Adrenal gland (tissue), 5 donors: ENCODE measurements at regions not wholly inside any gene's neighbourhood (a gene's known extent, or its start where the extent isn't known, plus 50 kb on each side); places are given as distances from the start of the nearest gene placed in this dataset.

ENCODE experiments used
- CTCF ChIP-seq, 6 experiments: fragments of 450-650 bp in 4 of 6; fragments of 200-600 bp in 2 of 6; sonication (generic) in 1 of 6; IDR thresholded peaks; 1 replicate in 5 of 6; 2 replicates in 1 of 6; pipeline versions ENCODE4 v1.5.1 to v1.8.0; 2016 to 2021; ENCODE audit warnings: antibody characterized with exemption in 6 of 6, mild to moderate bottlenecking in 2 of 6, moderate library complexity in 1 of 6
- POLR2A ChIP-seq, 2 donors: fragments of 450-650 bp; IDR thresholded peaks; one replicate each; pipeline ENCODE4 v1.6.1; 2017; ENCODE audit warnings: antibody characterized with exemption in 2 of 2, mild to moderate bottlenecking in 2 of 2, moderate library complexity in 1 of 2
- donor health status: DM: no; HTN: no; CAD: no.

DNA sequence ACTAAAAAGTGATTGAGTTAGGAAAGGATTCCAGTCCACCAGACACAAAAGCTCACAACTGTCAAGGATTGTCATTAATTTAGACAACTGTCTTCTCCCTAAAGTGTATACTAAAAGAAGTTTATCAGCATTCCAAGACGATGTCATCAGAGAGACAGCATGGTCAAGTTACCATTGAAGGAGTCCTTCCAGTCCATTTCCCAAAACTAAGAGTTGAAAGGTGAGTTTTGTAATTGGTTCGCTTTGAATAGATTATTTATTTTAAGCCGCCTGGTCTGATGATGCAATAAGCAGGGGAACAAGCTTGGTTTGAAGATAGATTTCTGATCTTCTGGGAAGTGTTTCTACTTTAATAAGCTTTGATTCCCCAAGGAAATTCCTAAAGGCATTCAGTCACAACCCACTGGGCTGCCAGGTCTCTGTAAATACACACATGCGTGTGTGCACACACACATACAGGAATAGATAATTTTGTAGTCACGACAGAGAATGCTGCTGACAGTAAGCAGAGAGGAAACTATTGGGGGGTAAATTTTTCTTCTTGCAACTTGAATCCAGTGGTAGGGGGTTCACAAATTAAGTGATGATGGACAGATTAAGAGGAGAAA, 234.8 kb downstream of the PIK3R1 start:
- TF ChIP-seq CTCF (IDR thresholded peaks at IDR 0.05) (no peak), POLR2A (IDR thresholded peaks at IDR 0.05) (no peak)
